GM23338 (cell line): ENCODE measurements at regions not wholly inside any gene's neighbourhood (a gene's known extent, or its start where the extent isn't known, plus 50 kb on each side); places are given as distances from the start of the nearest gene placed in this dataset.

Experiments
- ATAC-seq: fragments of 200-7000 bp; cut with Tn5 transposase; 3 replicates; pipeline ENCODE4 v1.9.1; 2020
- DNase-seq: peaks from one replicate; pipeline ENCODE4 v3.0.0-alpha.2; 2015; ENCODE audit warnings: low spot score
- H2AFZ ChIP-seq: fragments of 200-600 bp; sonication (generic); 2 replicates; pipeline ENCODE4 v1.8.0; 2016; ENCODE audit warnings: antibody characterized with exemption, mild to moderate bottlenecking, moderate library complexity
- H3F3A ChIP-seq: fragments of 200-600 bp; sonication (generic); replicated peaks from 2 replicates; pipeline ENCODE4 v1.8.0; 2017; ENCODE audit warnings: antibody characterized with exemption, mixed run types, low read depth
- H3K27ac ChIP-seq: fragments of 200-600 bp; sonication (generic); 2 replicates; pipeline ENCODE4 v1.6.1; 2016; ENCODE audit warnings: low read depth
- H3K27me3 ChIP-seq: fragments of 200-600 bp; sonication (generic); 2 replicates; pipeline ENCODE4 v1.8.0; 2016; ENCODE audit warnings: mild to moderate bottlenecking, mixed run types, moderate library complexity; ENCODE audit not compliant: insufficient read depth
- H3K36me3 ChIP-seq: fragments of 200-600 bp; sonication (generic); 2 replicates; pipeline ENCODE4 v1.8.0; 2016; ENCODE audit warnings: mild to moderate bottlenecking; ENCODE audit not compliant: insufficient read depth
- H3K4me1 ChIP-seq: fragments of 200-600 bp; sonication (generic); 2 replicates; pipeline ENCODE4 v1.8.0; 2016; ENCODE audit warnings: mild to moderate bottlenecking, moderate library complexity; ENCODE audit not compliant: insufficient read depth
- H3K4me2 ChIP-seq: fragments of 200-600 bp; sonication (generic); 2 replicates; pipeline ENCODE4 v1.7.1; 2017; ENCODE audit warnings: mixed run types
- H3K4me3 ChIP-seq: fragments of 200-600 bp; sonication (generic); 2 replicates; pipeline ENCODE4 v1.6.1; 2016; ENCODE audit warnings: mixed run types
- H3K79me2 ChIP-seq: fragments of 200-600 bp; sonication (generic); replicated peaks from 2 replicates; pipeline ENCODE4 v1.8.0; 2017; ENCODE audit warnings: mild to moderate bottlenecking; ENCODE audit not compliant: insufficient read depth
- H3K9me2 ChIP-seq: fragments of 200-600 bp; sonication (generic); 2 replicates; pipeline ENCODE4 v1.8.0; 2017; ENCODE audit not compliant: insufficient read depth
- H4K20me1 ChIP-seq: fragments of 200-600 bp; sonication (generic); replicated peaks from 2 replicates; pipeline ENCODE4 v1.8.0; 2017; ENCODE audit warnings: mild to moderate bottlenecking; ENCODE audit not compliant: insufficient read depth
- H3K27ac Mint-ChIP-seq: 2 replicates; pipeline ENCODE4 v1.8.0; 2020; ENCODE audit warnings: inconsistent platforms, mild to moderate bottlenecking, moderate library complexity, mixed read lengths
- H3K27me3 Mint-ChIP-seq: 3 replicates; pipeline ENCODE4 v1.8.0; 2022; ENCODE audit warnings: low read depth, mild to moderate bottlenecking, moderate library complexity, mixed read lengths, inconsistent platforms; ENCODE audit not compliant: insufficient read depth, poor library complexity
- H3K36me3 Mint-ChIP-seq: 3 replicates; pipeline ENCODE4 v1.8.0; 2021; ENCODE audit warnings: low read depth, mild to moderate bottlenecking, inconsistent platforms, moderate library complexity, mixed read lengths
- H3K4me1 Mint-ChIP-seq: 3 replicates; pipeline ENCODE4 v1.8.0; 2020; ENCODE audit warnings: mild to moderate bottlenecking, inconsistent platforms, mixed read lengths
- H3K4me3 Mint-ChIP-seq: 3 replicates; pipeline ENCODE4 v1.8.0; 2021; ENCODE audit warnings: moderate library complexity, mild to moderate bottlenecking, inconsistent platforms, mixed read lengths
- H3K9me3 Mint-ChIP-seq: 3 replicates; pipeline ENCODE4 v1.8.0; 2020; ENCODE audit warnings: moderate library complexity, mild to moderate bottlenecking, inconsistent platforms, mixed read lengths
- CREB1 ChIP-seq: fragments of 250-450 bp; sonication (Bioruptor Pico); IDR thresholded peaks from 2 replicates; pipeline ENCODE4 v1.5.0; 2020; ENCODE audit warnings: low read depth, mild to moderate bottlenecking, moderate library complexity
- CTCF ChIP-seq, 2 experiments: fragments of 200-600 bp in 1 of 2; sonication (generic) in 1 of 2; conservative IDR thresholded peaks; 2 replicates each; pipeline versions ENCODE4 v1.5.1 to v1.6.1; 2016 to 2017; ENCODE audit warnings: antibody characterized with exemption in 2 of 2, low read depth in 2 of 2, mild to moderate bottlenecking in 2 of 2, moderate library complexity in 1 of 2
- ETS1 ChIP-seq: IDR thresholded peaks from 2 replicates; pipeline ENCODE4 v1.6.1; 2016; ENCODE audit warnings: antibody characterized with exemption
- EZH2 ChIP-seq: fragments of 200-600 bp; sonication (generic); IDR thresholded peaks from one replicate; pipeline ENCODE4 v1.8.0; 2017; ENCODE audit warnings: antibody characterized with exemption, mild to moderate bottlenecking, low read depth; ENCODE audit not compliant: unreplicated experiment
- EZH2phosphoT487 ChIP-seq: fragments of 200-600 bp; sonication (generic); IDR thresholded peaks from one replicate; pipeline ENCODE4 v1.8.1; 2018; ENCODE audit warnings: antibody characterized with exemption; ENCODE audit not compliant: unreplicated experiment
- JUNB ChIP-seq: IDR thresholded peaks from one replicate; pipeline ENCODE4 v1.6.1; 2016; ENCODE audit warnings: antibody characterized with exemption; ENCODE audit not compliant: unreplicated experiment
- NANOG ChIP-seq: IDR thresholded peaks from 2 replicates; pipeline ENCODE4 v1.6.1; 2016; ENCODE audit warnings: antibody characterized with exemption, borderline replicate concordance
- POLR2AphosphoS5 ChIP-seq: IDR thresholded peaks from 2 replicates; pipeline ENCODE4 v1.6.1; 2016; ENCODE audit warnings: antibody characterized with exemption, low read depth
- REST ChIP-seq: IDR thresholded peaks from one replicate; pipeline ENCODE4 v1.6.1; 2018; ENCODE audit warnings: antibody characterized with exemption; ENCODE audit not compliant: unreplicated experiment
- STAT1 ChIP-seq: IDR thresholded peaks from one replicate; pipeline ENCODE4 v1.6.1; 2016; ENCODE audit warnings: antibody characterized with exemption; ENCODE audit not compliant: unreplicated experiment
- ZNF114 ChIP-seq: fragments of 250-450 bp; sonication (Bioruptor Pico); IDR thresholded peaks from 2 replicates; pipeline ENCODE4 v1.5.0; 2020; ENCODE audit warnings: mild to moderate bottlenecking, moderate library complexity
- ZNF331 ChIP-seq: fragments of 250-450 bp; sonication (Bioruptor Pico); IDR thresholded peaks from 2 replicates; pipeline ENCODE4 v1.5.0; 2020; ENCODE audit warnings: low read depth, mild to moderate bottlenecking, moderate library complexity
- ZNF462 ChIP-seq: fragments of 250-450 bp; sonication (Bioruptor Pico); IDR thresholded peaks from 2 replicates; pipeline ENCODE4 v1.5.0; 2020; ENCODE audit warnings: mild to moderate bottlenecking, moderate library complexity

GRCh38 chr9:99650187-99650874, 171.4 kb upstream of the NR4A3 start:
- no peaks in the 10 kb centered on the region; the same call in 2 of the 3 replicates for H3K9me3 Mint-ChIP-seq
- H3K4me1 Mint-ChIP-seq = no peaks in the 10 kb centered on the region
- H3K4me3 Mint-ChIP-seq = no peak overlapping the region
- TF ChIP-seq ZNF114 = no peak
- no peak for TF ChIP-seq CREB1 (CRISPR knock-in tag)
- no peak for TF ChIP-seq CTCF (conservative IDR thresholded peaks at IDR 0.05; ENCODE audit: low read depth in 2 of 2)
- no peak for TF ChIP-seq JUNB
- TF ChIP-seq REST = no peak
- TF ChIP-seq ZNF462 = no peak
- TF ChIP-seq EZH2 = no peak
- TF ChIP-seq ETS1 = no peak
- no peak for TF ChIP-seq NANOG
- no peak for TF ChIP-seq EZH2phosphoT487
- no peak for TF ChIP-seq STAT1
- TF ChIP-seq ZNF331 (CRISPR knock-in tag) = no peak
- no peak for TF ChIP-seq POLR2AphosphoS5
- no peak overlapping the region for H3K4me2 ChIP-seq
- no peaks in the 10 kb centered on the region for H3K36me3 ChIP-seq
- no peaks in the 10 kb centered on the region for H3K36me3 Mint-ChIP-seq
- no peak for ATAC-seq
- no peak overlapping the region for H3K27ac Mint-ChIP-seq
- no peak for DNase-seq
- H3K4me1 ChIP-seq = no peaks in the 10 kb centered on the region
- no peak overlapping the region for H2AFZ ChIP-seq
- H3K4me3 ChIP-seq = no peak overlapping the region
- H3K27me3 Mint-ChIP-seq = no peaks in the 10 kb centered on the region
- H4K20me1 ChIP-seq = no peaks in the 10 kb centered on the region
- H3F3A ChIP-seq = no peaks in the 10 kb centered on the region
- H3K9me2 ChIP-seq = peaks cover 10% of the 10 kb centered on the region
- H3K27me3 ChIP-seq = no peaks in the 10 kb centered on the region
- no peaks in the 10 kb centered on the region for H3K79me2 ChIP-seq
- no peak overlapping the region for H3K27ac ChIP-seq
